NCI-H1930 (cell line): ENCODE measurements at regions not wholly inside any gene's neighbourhood (a gene's known extent, or its start where the extent isn't known, plus 50 kb on each side); places are given as distances from the start of the nearest gene placed in this dataset.
"Not testable (repeated sequence)": the region's sequence is repeated elsewhere in the genome, so short reads cannot be mapped to it uniquely, and the experiment has no call there.

Experiments
- DNase-seq, 2 experiments: peaks; one replicate each; lab custom pipeline; 2025; lab: John Stamatoyannopoulos, UW

GRCh38 chr11:91653079-91653754 lies 571.4 kb upstream of the FAT3 start:
- no peak for DNase-seq

- DNase-seq, result no peak
Observed at GRCh38 chr11:91650802-91651201, 573.8 kb upstream of the FAT3 start.

DNA sequence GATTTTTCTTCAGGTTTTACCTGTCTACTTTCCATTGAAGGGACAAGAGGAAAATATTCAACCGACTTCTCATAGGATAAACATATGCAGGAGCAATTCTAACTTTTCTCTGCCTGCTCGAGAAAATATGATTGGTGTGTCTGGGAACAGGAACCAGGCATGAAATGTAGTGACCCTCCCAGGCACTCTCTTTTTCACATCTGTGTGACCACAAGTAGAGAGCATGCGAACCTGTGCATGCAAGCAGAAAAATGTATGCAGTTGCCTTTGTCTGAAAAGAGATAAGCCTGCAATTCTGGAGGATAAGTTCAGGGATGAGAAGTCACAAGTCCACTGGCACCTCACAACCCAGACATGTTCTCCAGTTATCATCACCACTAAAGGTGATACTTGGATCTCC lies 583.5 kb upstream of the FAT3 start:
- DNase-seq, result no peak

DNA sequence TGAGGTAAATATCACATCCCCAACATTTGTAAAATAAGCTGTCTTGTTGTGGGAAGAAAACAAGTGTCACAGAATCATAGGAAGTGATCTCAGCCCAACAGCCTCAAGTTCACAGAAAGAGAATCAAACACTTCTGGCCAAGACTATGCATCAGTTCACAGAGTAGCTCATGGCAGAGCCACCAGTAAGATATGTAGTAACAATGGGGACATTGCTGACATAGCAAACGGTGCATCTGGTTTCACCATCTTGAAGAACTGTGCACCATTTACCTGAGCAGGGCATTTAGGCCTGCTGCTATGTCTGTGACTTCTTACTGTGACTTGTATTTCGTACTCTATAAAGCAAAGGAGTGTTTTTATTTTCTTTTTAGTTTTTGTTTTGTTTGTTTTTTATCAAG lies 585.3 kb upstream of the FAT3 start:
- DNase-seq, result no peak

DNA sequence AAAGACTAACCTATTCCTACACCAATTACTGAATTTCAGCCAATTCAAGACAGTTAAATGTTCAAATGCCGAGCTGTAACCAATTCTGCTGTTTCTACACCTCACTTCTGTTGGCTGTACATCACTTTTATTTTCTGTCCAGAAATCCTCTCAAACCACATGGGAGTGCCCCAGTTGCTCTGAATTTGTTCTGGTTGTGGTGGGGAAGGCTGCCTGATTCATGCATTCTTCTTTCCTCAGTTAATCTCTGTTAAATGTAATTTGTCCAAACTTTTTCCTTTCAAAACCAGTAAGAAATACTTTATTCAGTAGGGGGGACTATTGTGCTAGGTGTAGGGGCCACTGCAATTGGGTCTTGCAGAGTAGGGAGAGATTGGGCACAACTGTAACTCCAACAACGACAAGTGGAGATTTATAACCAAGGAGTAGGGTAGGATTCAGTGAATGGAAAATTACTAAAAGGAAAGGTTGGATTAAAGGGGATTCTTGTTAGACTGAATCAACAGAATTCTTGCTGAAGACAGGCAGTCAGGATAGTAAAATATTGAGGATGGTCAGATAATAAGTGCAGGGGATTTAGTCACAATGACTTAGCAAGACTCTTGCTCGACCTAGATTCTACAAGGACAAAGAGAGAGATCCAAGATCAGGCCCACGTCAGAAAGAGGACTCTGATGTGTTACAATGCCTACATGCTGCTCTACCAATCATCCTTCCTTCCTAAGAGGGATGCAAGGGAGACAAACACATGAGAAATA lies 593.5 kb upstream of the FAT3 start:
- DNase-seq, result no peak

GRCh38 chr11:91625495-91625894 lies 599.1 kb upstream of the FAT3 start:
- DNase-seq, result no peak

DNA sequence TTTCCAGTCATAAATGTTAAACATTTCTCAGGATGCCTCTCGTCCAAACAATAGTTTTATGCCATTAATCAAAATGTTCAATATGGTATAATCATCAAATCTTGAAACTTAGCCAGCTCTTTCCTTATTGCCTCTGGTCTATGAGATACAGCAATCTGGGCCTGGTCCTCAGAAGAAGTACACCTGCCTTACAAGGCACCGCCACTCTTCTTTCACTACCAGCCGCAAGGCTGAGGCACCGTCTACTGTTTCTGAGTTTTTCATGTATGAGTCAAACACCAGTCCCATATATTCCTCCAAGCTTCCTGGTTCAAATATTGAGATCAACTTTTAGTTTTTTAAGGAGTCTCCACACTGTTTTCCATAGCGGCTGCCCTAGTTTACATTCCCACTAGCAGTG lies 600.6 kb upstream of the FAT3 start:
- no peak for DNase-seq

GRCh38 chr11:91608677-91609076 lies 615.9 kb upstream of the FAT3 start:
- DNase-seq, result peak in 1 of 2 experiments; percentile 20

- DNase-seq, result no peak
Observed at GRCh38 chr11:91596111-91596510, 628.5 kb upstream of the FAT3 start.

DNA sequence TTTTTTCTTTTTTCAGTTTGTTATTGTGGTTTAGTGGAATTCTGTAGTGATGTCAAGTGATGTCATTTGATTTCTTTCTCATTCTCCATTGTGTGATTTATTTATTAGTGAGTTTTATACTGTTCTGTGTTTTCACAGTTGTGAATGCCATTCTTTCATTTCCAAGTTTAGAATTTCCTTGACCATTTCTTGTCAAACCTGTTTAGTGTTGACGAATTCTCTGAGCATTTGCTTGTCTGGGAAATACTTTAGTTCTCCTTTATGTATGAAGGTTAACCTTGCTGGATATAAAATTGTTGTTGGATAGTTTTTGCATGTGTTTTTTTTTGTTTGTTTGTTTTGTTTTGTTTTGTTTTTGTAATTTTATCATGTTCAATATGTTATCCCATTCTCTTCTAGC lies 633.6 kb upstream of the FAT3 start:
- no peak for DNase-seq

DNA sequence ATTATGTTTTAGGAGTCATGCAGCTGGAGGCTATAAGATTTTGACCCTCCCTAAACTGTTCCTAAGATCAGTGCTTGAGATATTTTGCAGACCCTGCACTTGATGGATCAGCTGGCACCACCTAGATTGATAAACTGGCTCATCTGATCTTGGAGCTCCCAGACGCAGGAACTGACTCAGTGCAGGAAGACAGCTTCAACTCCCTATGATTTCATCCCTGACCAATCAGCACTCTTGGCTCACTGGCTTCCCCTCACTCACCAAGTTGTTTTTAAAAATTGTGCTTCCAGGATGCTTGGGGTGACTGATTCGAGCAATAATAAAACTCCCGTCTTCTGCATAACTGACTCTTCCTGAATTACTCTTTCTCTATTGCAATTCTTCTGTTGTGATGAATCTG lies 637.5 kb upstream of the FAT3 start:
- no peak for DNase-seq

DNA sequence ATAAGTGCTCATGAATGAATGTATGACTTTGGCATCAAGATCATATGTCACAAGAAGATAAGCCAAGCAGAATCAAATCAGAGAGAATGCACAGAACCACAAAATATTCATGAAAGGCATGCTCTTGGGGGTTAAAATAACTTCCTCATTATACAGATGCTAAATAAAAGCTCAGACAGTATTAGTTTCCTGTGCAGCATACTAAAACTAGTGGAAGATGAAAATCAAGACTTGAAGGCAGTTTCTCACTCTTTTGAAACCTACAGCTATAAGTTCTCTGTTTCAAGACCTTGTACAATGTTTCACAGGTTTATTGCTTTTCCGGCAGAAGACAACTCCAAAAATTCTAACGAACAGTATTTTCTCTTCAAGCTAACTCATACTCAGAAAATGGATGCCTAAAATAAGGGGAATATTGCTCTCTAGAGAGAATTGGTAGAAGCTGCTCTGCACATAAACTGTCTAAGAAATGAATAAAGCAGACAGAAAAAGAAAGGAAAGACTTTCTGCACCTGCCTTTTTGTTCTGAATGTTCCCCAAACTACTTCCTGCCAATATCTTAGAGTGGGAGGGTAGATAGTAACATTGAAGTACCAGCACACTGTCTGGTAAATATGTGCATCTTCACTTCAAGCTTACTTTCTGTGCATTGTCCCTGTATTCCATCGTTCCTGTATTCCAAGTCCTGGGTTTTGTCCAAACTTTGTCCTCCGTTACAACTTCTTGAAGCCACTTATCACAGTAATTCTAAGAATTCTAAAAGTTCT lies 639.4 kb upstream of the FAT3 start:
- no peak for DNase-seq

GRCh38 chr11:91563176-91563575 lies 661.4 kb upstream of the FAT3 start:
- no peak for DNase-seq

GRCh38 chr11:91560434-91560833 lies 664.2 kb upstream of the FAT3 start:
- no peak for DNase-seq

GRCh38 chr11:91538065-91538464 lies 686.6 kb upstream of the FAT3 start:
- no peak for DNase-seq

DNA sequence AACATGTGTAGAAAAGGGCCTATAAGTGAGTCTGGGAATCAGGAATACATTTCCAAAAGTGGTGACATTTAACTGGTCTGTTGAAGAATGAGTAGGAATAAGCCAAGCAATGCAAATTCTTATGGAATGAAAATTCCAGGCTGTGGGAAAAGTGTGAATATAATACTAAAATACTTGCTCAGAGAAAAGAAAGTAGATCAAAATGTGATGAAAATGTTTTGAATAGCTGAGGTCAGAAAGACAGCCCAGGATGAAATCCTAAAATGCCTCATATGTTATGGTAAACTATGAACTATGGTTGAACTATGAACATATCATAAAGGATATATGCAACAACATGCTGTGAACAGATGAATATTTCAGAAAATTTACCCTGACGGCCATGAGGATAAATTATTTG lies 688.3 kb upstream of the FAT3 start:
- no peak for DNase-seq

DNA sequence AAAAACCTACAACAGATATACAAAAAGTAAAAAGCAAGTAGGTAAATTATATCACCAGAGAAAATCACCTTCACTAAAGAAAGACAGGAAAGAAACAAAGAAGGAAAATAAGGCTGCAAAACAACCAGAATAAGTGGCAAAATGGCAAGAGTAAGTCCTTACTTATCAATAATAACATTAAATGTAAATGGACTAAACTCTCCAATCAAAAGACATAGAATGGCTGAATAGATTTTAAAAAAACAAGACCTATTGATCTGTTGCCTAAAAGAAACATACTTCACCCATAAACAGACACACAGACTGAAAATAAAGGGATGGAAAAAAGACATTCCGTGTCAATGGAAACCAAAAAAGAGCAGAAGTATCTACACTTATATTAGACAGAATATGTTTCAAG lies 695.7 kb upstream of the FAT3 start:
- DNase-seq, result no peak

DNA sequence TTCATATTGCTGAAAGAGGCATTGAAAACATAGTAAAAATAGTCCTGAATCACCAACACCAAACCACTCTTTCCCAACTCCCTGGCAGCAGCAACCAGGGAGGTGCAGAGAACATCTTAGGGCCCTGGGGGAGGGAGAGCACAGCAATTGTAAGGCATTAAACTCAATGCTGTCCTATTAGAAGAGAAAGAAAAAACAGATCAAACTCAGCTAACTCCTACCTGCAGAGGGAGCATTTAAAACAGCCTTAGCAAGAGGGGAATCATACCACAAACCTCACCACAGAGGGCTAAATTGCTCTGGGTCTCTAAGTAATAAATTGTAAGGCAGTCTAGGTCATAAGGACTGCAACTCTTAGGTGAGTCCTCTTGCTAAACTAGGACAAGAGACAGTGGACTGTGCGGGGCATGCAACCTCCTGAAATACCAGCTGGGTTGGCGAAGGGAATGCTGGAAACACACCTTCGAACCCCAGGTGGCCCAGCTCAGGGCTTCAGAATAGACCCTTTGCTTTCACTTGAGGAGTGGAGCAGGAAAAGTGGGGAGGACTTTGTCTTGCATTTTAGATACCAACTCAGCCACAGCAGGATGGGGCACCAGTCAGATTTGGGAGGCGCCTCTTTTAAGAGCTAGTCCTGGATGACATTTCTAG lies 697.1 kb upstream of the FAT3 start:
- no peak for DNase-seq

GRCh38 chr11:91513734-91514133 lies 710.9 kb upstream of the FAT3 start:
- DNase-seq, result no peak

GRCh38 chr11:91497847-91498246 lies 726.8 kb upstream of the FAT3 start:
- DNase-seq, result no peak

GRCh38 chr11:91495837-91496236 lies 728.8 kb upstream of the FAT3 start:
- DNase-seq, result no peak

DNA sequence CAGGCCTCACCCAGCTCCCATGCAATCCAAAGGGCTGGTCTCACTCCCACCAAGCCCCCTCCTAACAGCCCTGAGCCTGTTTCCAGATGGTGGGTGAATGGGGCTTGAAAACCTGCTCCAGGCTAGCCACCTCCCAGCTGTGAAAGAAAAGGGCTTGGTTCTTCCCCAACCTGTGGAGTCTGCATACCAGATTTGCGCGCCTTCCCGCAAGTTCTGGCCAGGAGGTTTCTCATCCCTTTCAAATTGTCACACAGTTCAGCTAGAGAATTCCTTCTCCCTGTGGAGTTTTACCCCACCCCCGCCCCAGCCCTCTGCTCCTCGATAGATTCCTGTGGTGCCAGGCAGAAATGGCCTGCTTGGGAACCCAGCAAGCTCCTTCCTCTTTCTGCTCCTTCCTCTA lies 734.6 kb upstream of the FAT3 start:
- no peak for DNase-seq

GRCh38 chr11:91483956-91484355 lies 740.7 kb upstream of the FAT3 start:
- not testable (repeated sequence) for DNase-seq
